Neural crest cell (in vitro differentiated cells): ENCODE measurements at regions not wholly inside any gene's neighbourhood (a gene's known extent, or its start where the extent isn't known, plus 50 kb on each side); places are given as distances from the start of the nearest gene placed in this dataset.

Experiments used
- DNase-seq: peaks from one replicate; pipeline ENCODE4 v3.0.0; 2021; ENCODE audit warnings: low read depth, mixed read lengths, low spot score
- H3K27ac Mint-ChIP-seq: one replicate; pipeline ENCODE4 v1.8.0; 2021; ENCODE audit warnings: mild to moderate bottlenecking, mixed read lengths; ENCODE audit not compliant: unreplicated experiment
- H3K27me3 Mint-ChIP-seq: 2 replicates; pipeline ENCODE4 v1.8.0; 2021; ENCODE audit warnings: low read depth, mild to moderate bottlenecking, mixed read lengths
- H3K36me3 Mint-ChIP-seq: 2 replicates; pipeline ENCODE4 v1.8.0; 2021; ENCODE audit warnings: low read depth, mild to moderate bottlenecking, mixed read lengths
- H3K4me1 Mint-ChIP-seq: 2 replicates; pipeline ENCODE4 v1.8.0; 2021; ENCODE audit warnings: mixed read lengths
- H3K4me3 Mint-ChIP-seq: one replicate; pipeline ENCODE4 v1.8.0; 2021; ENCODE audit warnings: mild to moderate bottlenecking, mixed read lengths
- H3K9me3 Mint-ChIP-seq: 2 replicates; pipeline ENCODE4 v1.8.0; 2021; ENCODE audit warnings: mixed read lengths
- TF ChIP-seq, protein P1 (sequence below): fragments of 200-600 bp; sonication (generic); conservative IDR thresholded peaks from 2 replicates; pipeline ENCODE4 v1.5.0; 2021; ENCODE audit warnings: antibody characterized with exemption, mild to moderate bottlenecking

- no peaks in the 10 kb centered on the region for H3K36me3 Mint-ChIP-seq
- DNase-seq = no peak
- no peaks in the 10 kb centered on the region for H3K27me3 Mint-ChIP-seq
- H3K27ac Mint-ChIP-seq = no peak overlapping the region
- H3K4me1 Mint-ChIP-seq = no peaks in the 10 kb centered on the region
- H3K4me3 Mint-ChIP-seq = no peak overlapping the region
- TF ChIP-seq, protein P1, sequence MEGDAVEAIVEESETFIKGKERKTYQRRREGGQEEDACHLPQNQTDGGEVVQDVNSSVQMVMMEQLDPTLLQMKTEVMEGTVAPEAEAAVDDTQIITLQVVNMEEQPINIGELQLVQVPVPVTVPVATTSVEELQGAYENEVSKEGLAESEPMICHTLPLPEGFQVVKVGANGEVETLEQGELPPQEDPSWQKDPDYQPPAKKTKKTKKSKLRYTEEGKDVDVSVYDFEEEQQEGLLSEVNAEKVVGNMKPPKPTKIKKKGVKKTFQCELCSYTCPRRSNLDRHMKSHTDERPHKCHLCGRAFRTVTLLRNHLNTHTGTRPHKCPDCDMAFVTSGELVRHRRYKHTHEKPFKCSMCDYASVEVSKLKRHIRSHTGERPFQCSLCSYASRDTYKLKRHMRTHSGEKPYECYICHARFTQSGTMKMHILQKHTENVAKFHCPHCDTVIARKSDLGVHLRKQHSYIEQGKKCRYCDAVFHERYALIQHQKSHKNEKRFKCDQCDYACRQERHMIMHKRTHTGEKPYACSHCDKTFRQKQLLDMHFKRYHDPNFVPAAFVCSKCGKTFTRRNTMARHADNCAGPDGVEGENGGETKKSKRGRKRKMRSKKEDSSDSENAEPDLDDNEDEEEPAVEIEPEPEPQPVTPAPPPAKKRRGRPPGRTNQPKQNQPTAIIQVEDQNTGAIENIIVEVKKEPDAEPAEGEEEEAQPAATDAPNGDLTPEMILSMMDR = no peak
- H3K9me3 Mint-ChIP-seq = no peaks in the 10 kb centered on the region
Measured at GRCh38 chr21:25362375-25363267, 244.7 kb downstream of the MRPL39 start.

DNA sequence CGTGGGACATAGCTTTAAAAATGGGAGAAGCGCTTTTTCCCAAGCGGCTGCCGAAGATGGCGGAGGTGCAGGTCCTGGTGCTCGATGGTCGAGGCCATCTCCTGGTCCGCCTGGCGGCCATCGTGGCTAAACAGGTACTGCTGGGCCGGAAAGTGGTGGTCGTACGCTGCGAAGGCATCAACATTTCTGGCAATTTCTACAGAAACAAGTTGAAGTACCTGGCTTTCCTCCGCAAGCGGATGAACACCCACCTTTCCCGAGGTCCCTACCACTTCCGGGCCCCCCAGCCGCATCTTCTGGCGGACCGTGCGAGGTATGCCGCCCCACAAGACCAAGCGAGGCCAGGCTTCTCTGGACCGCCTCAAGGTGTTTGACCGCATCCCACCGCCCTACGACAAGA is 245.5 kb downstream of the MRPL39 start:
- Mint-ChIP-seq H3K27me3 (no peaks in the 10 kb centered on the region), H3K4me3 (no peak overlapping the region), H3K4me1 (no peaks in the 10 kb centered on the region), H3K27ac (no peak overlapping the region), H3K9me3 (no peaks in the 10 kb centered on the region), H3K36me3 (no peaks in the 10 kb centered on the region)
- TF ChIP-seq, protein P1 = no peak
- DNase-seq = no peak

DNA sequence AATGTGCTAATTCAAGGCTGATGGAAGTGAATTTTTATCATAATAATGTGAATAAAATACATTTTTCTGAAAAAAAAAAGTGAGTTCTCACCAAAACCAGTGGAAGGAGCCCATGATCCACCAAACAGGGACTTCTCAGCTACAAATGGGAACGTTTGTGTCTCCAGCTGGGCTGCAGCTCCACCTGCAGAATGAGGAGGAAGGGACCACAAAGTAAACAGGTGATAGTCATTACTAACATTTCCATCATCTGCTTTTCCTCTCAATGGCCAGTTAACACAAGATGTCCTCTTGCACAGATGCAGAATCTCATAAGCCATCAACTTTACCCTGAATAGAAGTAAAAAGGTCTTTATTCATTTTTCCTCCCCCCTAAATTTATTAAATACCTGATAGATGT is 246.2 kb downstream of the MRPL39 start:
- H3K9me3 Mint-ChIP-seq = no peaks in the 10 kb centered on the region
- H3K27me3 Mint-ChIP-seq = no peaks in the 10 kb centered on the region
- no peaks in the 10 kb centered on the region for H3K36me3 Mint-ChIP-seq
- no peaks in the 10 kb centered on the region for H3K4me1 Mint-ChIP-seq
- no peak overlapping the region for H3K27ac Mint-ChIP-seq
- no peak overlapping the region for H3K4me3 Mint-ChIP-seq
- no peak for DNase-seq
- TF ChIP-seq, protein P1 = no peak

DNA sequence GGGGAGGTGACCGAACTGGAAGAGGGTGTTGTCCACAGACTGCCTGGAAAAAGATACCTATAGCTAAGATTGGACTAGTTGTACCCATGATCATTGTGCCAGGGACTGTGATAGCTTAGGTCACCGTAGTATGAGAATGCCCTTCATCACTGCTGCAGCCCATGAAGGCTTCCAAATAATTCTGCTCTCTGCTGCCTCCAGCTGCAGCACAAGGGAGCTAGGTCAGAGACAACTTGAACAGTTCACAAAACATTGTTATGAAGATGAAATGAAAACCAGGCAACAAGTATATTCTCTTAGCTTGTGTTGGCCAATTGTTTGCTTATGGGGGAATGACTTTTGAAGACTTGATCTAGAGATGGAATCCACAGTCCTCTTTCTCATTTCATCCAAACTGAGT is 246.7 kb downstream of the MRPL39 start:
- Mint-ChIP-seq H3K4me3 (no peak overlapping the region), H3K27ac (no peak overlapping the region), H3K4me1 (no peaks in the 10 kb centered on the region), H3K27me3 (no peaks in the 10 kb centered on the region), H3K9me3 (no peaks in the 10 kb centered on the region), H3K36me3 (no peaks in the 10 kb centered on the region)
- no peak for DNase-seq
- TF ChIP-seq, protein P1 = no peak

GRCh38 chr21:25359724-25360123 is 247.6 kb downstream of the MRPL39 start:
- Mint-ChIP-seq H3K9me3 (no peaks in the 10 kb centered on the region), H3K27me3 (no peaks in the 10 kb centered on the region), H3K27ac (no peak overlapping the region), H3K4me3 (no peak overlapping the region), H3K36me3 (no peaks in the 10 kb centered on the region), H3K4me1 (no peaks in the 10 kb centered on the region)
- DNase-seq = no peak
- TF ChIP-seq, protein P1 = no peak
